Astrocyte (in vitro differentiated cells and primary cell): ENCODE measurements at regions not wholly inside any gene's neighbourhood (a gene's known extent, or its start where the extent isn't known, plus 50 kb on each side); places are given as distances from the start of the nearest gene placed in this dataset.

Source experiments
- DNase-seq: peaks from one replicate; pipeline ENCODE4 v3.0.0-alpha.2; 2010; ENCODE audit warnings: low read depth
- FAIRE-seq: peaks from 2 replicates; lab custom pipeline; 2011; peaks lifted over from hg19 to GRCh38; lab: Jason Lieb, UNC
- H2AFZ ChIP-seq: 2 replicates; pipeline ENCODE4 v1.6.0; 2012; ENCODE audit warnings: low read depth, low read length, inconsistent platforms
- H3K27ac ChIP-seq: 2 replicates; pipeline ENCODE4 v1.5.1; 2011; ENCODE audit warnings: low read depth, low read length, inconsistent platforms
- H3K27me3 ChIP-seq: 2 replicates; pipeline ENCODE4 v1.6.0; 2011; ENCODE audit warnings: low read length, inconsistent platforms; ENCODE audit not compliant: insufficient read depth
- H3K36me3 ChIP-seq: 2 replicates; pipeline ENCODE4 v1.5.1; 2011; ENCODE audit warnings: low read length, inconsistent platforms; ENCODE audit not compliant: insufficient read depth
- H3K4me1 ChIP-seq: 2 replicates; pipeline ENCODE4 v1.5.1; 2011; ENCODE audit warnings: low read length, inconsistent platforms; ENCODE audit not compliant: insufficient read depth
- H3K4me2 ChIP-seq: 2 replicates; pipeline ENCODE4 v1.6.0; 2012; ENCODE audit warnings: low read length, inconsistent platforms
- H3K4me3 ChIP-seq: 2 replicates; pipeline ENCODE4 v1.5.1; 2011; ENCODE audit warnings: low read depth, mild to moderate bottlenecking, low read length, inconsistent platforms; ENCODE audit not compliant: insufficient read depth
- H3K79me2 ChIP-seq: 2 replicates; pipeline ENCODE4 v1.6.0; 2012; ENCODE audit warnings: mild to moderate bottlenecking, low read length, inconsistent platforms; ENCODE audit not compliant: insufficient read depth
- H3K9ac ChIP-seq: 2 replicates; pipeline ENCODE4 v1.6.0; 2012; ENCODE audit warnings: mild to moderate bottlenecking, low read length, inconsistent platforms
- H3K9me3 ChIP-seq: 2 replicates; pipeline ENCODE4 v1.5.1; 2012; ENCODE audit warnings: low read depth, mild to moderate bottlenecking, low read length, inconsistent platforms; ENCODE audit not compliant: insufficient read depth
- H4K20me1 ChIP-seq: 2 replicates; pipeline ENCODE4 v1.6.0; 2012; ENCODE audit warnings: low read length, inconsistent platforms; ENCODE audit not compliant: insufficient read depth
- H3K27ac Mint-ChIP-seq: one replicate; pipeline ENCODE4 v1.8.0; 2021; ENCODE audit warnings: mild to moderate bottlenecking, mixed read lengths; ENCODE audit not compliant: unreplicated experiment
- H3K27me3 Mint-ChIP-seq: one replicate; pipeline ENCODE4 v1.8.0; 2021; ENCODE audit warnings: low read depth, mixed read lengths; ENCODE audit not compliant: unreplicated experiment
- H3K36me3 Mint-ChIP-seq: one replicate; pipeline ENCODE4 v1.8.0; 2021; ENCODE audit warnings: low read depth, mixed read lengths; ENCODE audit not compliant: unreplicated experiment
- H3K4me1 Mint-ChIP-seq: one replicate; pipeline ENCODE4 v1.8.0; 2021; ENCODE audit warnings: low read depth, mixed read lengths; ENCODE audit not compliant: unreplicated experiment
- H3K4me3 Mint-ChIP-seq: one replicate; pipeline ENCODE4 v1.8.0; 2021; ENCODE audit warnings: mild to moderate bottlenecking, moderate library complexity, mixed read lengths; ENCODE audit not compliant: unreplicated experiment
- H3K9me3 Mint-ChIP-seq: one replicate; pipeline ENCODE4 v1.8.0; 2021; ENCODE audit warnings: mild to moderate bottlenecking, mixed read lengths; ENCODE audit not compliant: unreplicated experiment
- EZH2 ChIP-seq: IDR thresholded peaks from 2 replicates; pipeline ENCODE4 v1.6.1; 2012; ENCODE audit warnings: mild to moderate bottlenecking, low read length, inconsistent platforms; ENCODE audit not compliant: insufficient read depth
- TF ChIP-seq, protein P1 (sequence below): IDR thresholded peaks from 2 replicates; pipeline ENCODE4 v1.5.1; 2011; ENCODE audit warnings: low read depth, mild to moderate bottlenecking, inconsistent platforms, low read length, moderate library complexity; ENCODE audit not compliant: insufficient read depth

DNA sequence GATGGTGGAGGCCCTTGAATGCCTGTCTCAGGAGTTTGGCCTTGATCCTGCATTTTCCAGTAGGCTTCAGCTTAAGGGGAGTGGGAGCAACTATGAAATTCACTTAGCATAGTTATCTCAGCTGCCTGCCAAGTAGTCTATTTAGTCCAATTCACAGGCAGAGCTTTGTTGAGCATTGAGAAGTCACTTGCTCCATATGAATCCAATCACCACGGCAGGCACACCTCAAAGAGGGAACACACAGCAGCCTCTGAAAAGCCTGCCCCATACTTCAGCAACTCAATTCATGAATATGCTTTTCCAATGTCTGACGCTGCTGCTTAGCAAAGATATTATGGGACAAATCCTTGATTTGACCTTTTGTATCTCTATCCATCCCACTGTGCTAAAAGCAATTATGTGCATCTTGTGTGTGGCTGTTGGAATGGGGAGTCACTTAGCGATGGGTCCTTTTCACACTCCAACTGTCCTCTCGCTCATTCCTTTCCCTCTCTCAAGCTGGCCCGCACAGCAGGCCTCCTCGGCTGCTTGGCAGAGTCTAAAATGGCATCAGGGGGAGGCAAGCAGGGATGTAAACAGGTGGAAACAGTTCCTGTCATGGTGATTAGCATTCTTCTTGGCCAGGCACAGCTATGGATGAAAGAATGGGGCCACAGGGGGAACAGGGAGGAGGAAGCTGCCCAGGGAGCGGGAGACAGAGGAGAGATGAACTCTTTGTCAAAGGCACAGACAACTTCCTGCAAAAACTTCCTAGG lies 56.0 kb upstream of the LRPPRC start:
- Histone ChIP-seq H4K20me1 (no peaks in the 10 kb centered on the region), H3K27me3 (no peaks in the 10 kb centered on the region), H3K27ac (no peak overlapping the region), H3K4me3 (no peak overlapping the region), H3K9me3 (no peaks in the 10 kb centered on the region), H3K4me2 (no peak overlapping the region), H2AFZ (no peak overlapping the region), H3K4me1 (no peaks in the 10 kb centered on the region), H3K79me2 (no peaks in the 10 kb centered on the region), H3K36me3 (no peaks in the 10 kb centered on the region), H3K9ac (no peak overlapping the region)
- peaks cover 11% of the 10 kb centered on the region for H3K27me3 Mint-ChIP-seq
- no peak overlapping the region for H3K27ac Mint-ChIP-seq
- H3K9me3 Mint-ChIP-seq = peaks cover 4% of the 10 kb centered on the region
- H3K4me1 Mint-ChIP-seq = peaks cover 3% of the 10 kb centered on the region
- no peak for FAIRE-seq
- DNase-seq = no peak
- TF ChIP-seq, protein P1, sequence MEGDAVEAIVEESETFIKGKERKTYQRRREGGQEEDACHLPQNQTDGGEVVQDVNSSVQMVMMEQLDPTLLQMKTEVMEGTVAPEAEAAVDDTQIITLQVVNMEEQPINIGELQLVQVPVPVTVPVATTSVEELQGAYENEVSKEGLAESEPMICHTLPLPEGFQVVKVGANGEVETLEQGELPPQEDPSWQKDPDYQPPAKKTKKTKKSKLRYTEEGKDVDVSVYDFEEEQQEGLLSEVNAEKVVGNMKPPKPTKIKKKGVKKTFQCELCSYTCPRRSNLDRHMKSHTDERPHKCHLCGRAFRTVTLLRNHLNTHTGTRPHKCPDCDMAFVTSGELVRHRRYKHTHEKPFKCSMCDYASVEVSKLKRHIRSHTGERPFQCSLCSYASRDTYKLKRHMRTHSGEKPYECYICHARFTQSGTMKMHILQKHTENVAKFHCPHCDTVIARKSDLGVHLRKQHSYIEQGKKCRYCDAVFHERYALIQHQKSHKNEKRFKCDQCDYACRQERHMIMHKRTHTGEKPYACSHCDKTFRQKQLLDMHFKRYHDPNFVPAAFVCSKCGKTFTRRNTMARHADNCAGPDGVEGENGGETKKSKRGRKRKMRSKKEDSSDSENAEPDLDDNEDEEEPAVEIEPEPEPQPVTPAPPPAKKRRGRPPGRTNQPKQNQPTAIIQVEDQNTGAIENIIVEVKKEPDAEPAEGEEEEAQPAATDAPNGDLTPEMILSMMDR = no peak
- no peak for TF ChIP-seq EZH2
- peaks cover 2% of the 10 kb centered on the region for H3K36me3 Mint-ChIP-seq
- no peak overlapping the region for H3K4me3 Mint-ChIP-seq

DNA sequence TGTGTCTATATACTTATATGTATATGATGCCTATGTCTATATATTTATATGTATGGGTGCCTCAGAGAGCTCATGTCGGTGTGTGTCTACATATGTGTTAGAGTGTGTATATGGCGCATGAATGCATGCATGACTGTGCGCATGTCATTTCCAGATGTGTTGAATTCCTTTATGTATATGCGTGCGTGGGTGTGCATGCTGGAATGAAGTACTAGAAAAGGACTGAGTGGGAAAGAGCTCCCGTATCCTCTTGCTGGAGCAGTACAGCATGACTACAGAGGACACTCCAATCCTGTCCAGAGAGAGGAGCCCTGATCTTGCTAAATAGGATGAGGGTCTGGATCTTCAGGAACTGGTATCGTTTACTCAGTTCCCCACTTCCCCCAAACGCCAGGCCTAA lies 56.8 kb upstream of the LRPPRC start:
- H3K36me3 ChIP-seq = no peaks in the 10 kb centered on the region
- Mint-ChIP-seq H3K27me3 (peaks cover 9% of the 10 kb centered on the region), H3K27ac (no peak overlapping the region), H3K9me3 (peaks cover 4% of the 10 kb centered on the region), H3K36me3 (peaks cover 2% of the 10 kb centered on the region), H3K4me3 (no peak overlapping the region), H3K4me1 (peaks cover 3% of the 10 kb centered on the region)
- H3K9me3 ChIP-seq = no peaks in the 10 kb centered on the region
- H3K27ac ChIP-seq = no peak overlapping the region
- FAIRE-seq (no peak), DNase-seq (no peak)
- no peaks in the 10 kb centered on the region for H3K79me2 ChIP-seq
- H3K4me2 ChIP-seq = no peak overlapping the region
- H4K20me1 ChIP-seq = no peaks in the 10 kb centered on the region
- H2AFZ ChIP-seq = no peak overlapping the region
- no peak overlapping the region for H3K9ac ChIP-seq
- no peaks in the 10 kb centered on the region for H3K4me1 ChIP-seq
- no peaks in the 10 kb centered on the region for H3K27me3 ChIP-seq
- TF ChIP-seq, protein P1 = no peak
- TF ChIP-seq EZH2 = no peak
- no peak overlapping the region for H3K4me3 ChIP-seq

DNA sequence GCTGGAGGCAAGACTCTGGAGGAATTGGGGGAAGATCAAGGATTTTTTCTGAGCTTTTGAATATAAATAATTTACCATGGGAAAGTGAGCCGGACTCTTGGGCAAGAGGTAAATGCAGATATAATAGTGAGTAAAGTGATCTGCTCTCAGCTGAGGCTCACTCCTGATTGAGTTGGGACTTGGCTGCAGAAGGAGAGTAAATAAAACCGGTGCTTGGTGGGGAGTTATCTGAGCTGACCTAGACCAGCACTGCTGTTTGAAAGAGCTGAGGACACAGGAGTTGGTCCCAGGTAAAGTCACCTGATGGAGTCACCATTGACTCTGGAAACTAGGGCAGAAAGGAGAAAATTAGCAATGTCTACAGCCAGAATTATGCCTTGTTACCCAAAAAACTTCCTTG lies 57.3 kb upstream of the LRPPRC start:
- Histone ChIP-seq H3K36me3 (no peaks in the 10 kb centered on the region), H3K27me3 (no peaks in the 10 kb centered on the region), H3K9me3 (no peaks in the 10 kb centered on the region), H3K9ac (no peak overlapping the region), H3K4me2 (no peak overlapping the region), H3K4me3 (no peak overlapping the region), H2AFZ (no peak overlapping the region), H3K27ac (no peak overlapping the region), H3K4me1 (no peaks in the 10 kb centered on the region), H3K79me2 (no peaks in the 10 kb centered on the region), H4K20me1 (no peaks in the 10 kb centered on the region)
- FAIRE-seq (no peak), DNase-seq (no peak)
- H3K27ac Mint-ChIP-seq = no peak overlapping the region
- H3K4me1 Mint-ChIP-seq = peaks cover 3% of the 10 kb centered on the region
- H3K4me3 Mint-ChIP-seq = no peak overlapping the region
- peaks cover 2% of the 10 kb centered on the region for H3K36me3 Mint-ChIP-seq
- H3K27me3 Mint-ChIP-seq = peaks cover 9% of the 10 kb centered on the region
- TF ChIP-seq EZH2 = no peak
- TF ChIP-seq, protein P1 = no peak
- H3K9me3 Mint-ChIP-seq = peaks cover 4% of the 10 kb centered on the region
